Brain microvascular endothelial cell (primary cell): ENCODE measurements at regions not wholly inside any gene's neighbourhood (a gene's known extent, or its start where the extent isn't known, plus 50 kb on each side); places are given as distances from the start of the nearest gene placed in this dataset.

Experiments
- DNase-seq: peaks from one replicate; pipeline ENCODE4 v3.0.0-alpha.2; 2020
- H3K27ac ChIP-seq: fragments of 250-450 bp; sonication (Bioruptor Pico); 2 replicates; pipeline ENCODE4 v1.5.1; 2020; ENCODE audit warnings: mild to moderate bottlenecking, moderate library complexity
- H3K27me3 ChIP-seq: fragments of 250-450 bp; sonication (Bioruptor Pico); replicated peaks from 2 replicates; pipeline ENCODE4 v1.5.1; 2020; ENCODE audit warnings: mild to moderate bottlenecking
- H3K36me3 ChIP-seq: fragments of 250-450 bp; sonication (Bioruptor Pico); replicated peaks from 2 replicates; pipeline ENCODE4 v1.5.1; 2020; ENCODE audit warnings: mild to moderate bottlenecking
- H3K4me3 ChIP-seq: 2 replicates; pipeline ENCODE4 v1.5.1; 2011; ENCODE audit warnings: low read depth, mild to moderate bottlenecking, control low read depth, low read length, moderate library complexity
- CTCF ChIP-seq: IDR thresholded peaks from 2 replicates; pipeline ENCODE4 v1.5.1; 2011; ENCODE audit warnings: low read depth, mild to moderate bottlenecking, moderate library complexity, low read length, control low read depth, inconsistent platforms; ENCODE audit errors: missing control alignments
- in situ Hi-C: cut with HindIII; loops from 2 replicates; pipeline ENCODE4 v1.10.0; 2017; ENCODE audit warnings: low sequenced_read_pairs, low pct_ligation_motif_present

GRCh38 chr4:18981234-18981615 is 959.7 kb upstream of the LCORL start:
- DNase-seq, result no peak
- H3K36me3 ChIP-seq, result no peaks in the 10 kb centered on the region
- no peak for TF ChIP-seq CTCF
- in situ Hi-C loops, result no loop called here
- no peak overlapping the region for H3K27ac ChIP-seq
- H3K4me3 ChIP-seq, result no peak overlapping the region
- H3K27me3 ChIP-seq, result no peaks in the 10 kb centered on the region

GRCh38 chr4:18980516-18981233 is 959.1 kb upstream of the LCORL start:
- no peaks in the 10 kb centered on the region for H3K36me3 ChIP-seq
- no peak overlapping the region for H3K4me3 ChIP-seq
- no peak for DNase-seq
- no peak for TF ChIP-seq CTCF
- in situ Hi-C loops, result no loop called here
- H3K27ac ChIP-seq, result no peak overlapping the region
- H3K27me3 ChIP-seq, result no peaks in the 10 kb centered on the region

GRCh38 chr4:18976884-18977283 is 955.3 kb upstream of the LCORL start:
- Histone ChIP-seq H3K4me3 (no peak overlapping the region), H3K27ac (no peak overlapping the region), H3K36me3 (no peaks in the 10 kb centered on the region), H3K27me3 (no peaks in the 10 kb centered on the region)
- no peak for DNase-seq
- in situ Hi-C loops, result no loop called here
- TF ChIP-seq CTCF, result no peak

GRCh38 chr4:18975916-18976808 is 954.6 kb upstream of the LCORL start:
- Histone ChIP-seq H3K27ac (no peak overlapping the region), H3K4me3 (no peak overlapping the region), H3K27me3 (no peaks in the 10 kb centered on the region), H3K36me3 (no peaks in the 10 kb centered on the region)
- in situ Hi-C loops, result no loop called here
- TF ChIP-seq CTCF, result no peak
- DNase-seq, result no peak

GRCh38 chr4:18973296-18973695 is 951.7 kb upstream of the LCORL start:
- DNase-seq, result no peak
- in situ Hi-C loops, result no loop called here
- Histone ChIP-seq H3K27ac (no peak overlapping the region), H3K27me3 (no peaks in the 10 kb centered on the region), H3K36me3 (no peaks in the 10 kb centered on the region), H3K4me3 (no peak overlapping the region)
- no peak for TF ChIP-seq CTCF
